Caco-2 (cell line): ENCODE measurements at regions not wholly inside any gene's neighbourhood (a gene's known extent, or its start where the extent isn't known, plus 50 kb on each side); places are given as distances from the start of the nearest gene placed in this dataset.

Source experiments
- BruUV-seq: library from RNA; stranded (reverse); fragments of 400-500 nt; replicated peaks from 2 replicates; lab custom pipeline; 2021; lab: Mats Ljungman, UMichigan
- CTCF ChIA-PET: fragments of 300-600 bp; sonication (Branson Sonifier 250); formaldehyde crosslinking; loops from one replicate; lab custom pipeline; 2022; ENCODE audit warnings: antibody characterized with exemption; lab: Charles Lee
- POLR2A ChIA-PET: fragments of 300-600 bp; sonication (Branson Sonifier 250); formaldehyde crosslinking; loops from one replicate; lab custom pipeline; 2022; ENCODE audit warnings: antibody characterized with exemption; lab: Charles Lee
- DNase-seq, 2 experiments: peaks; one replicate each; pipeline versions ENCODE4 v3.0.0 to v3.0.0-alpha.2; 2020 to 2022
- H3K27me3 ChIP-seq: replicated peaks from 2 replicates; pipeline ENCODE4 v1.6.0; 2011; ENCODE audit warnings: low read length; ENCODE audit not compliant: control insufficient read depth, insufficient read depth
- H3K36me3 ChIP-seq: 2 replicates; pipeline ENCODE4 v1.5.1; 2011; ENCODE audit warnings: low read length; ENCODE audit not compliant: control insufficient read depth, insufficient read depth
- H3K4me1 ChIP-seq: fragments of 250-450 bp; sonication (Bioruptor Pico); 2 replicates; pipeline ENCODE4 v1.5.1; 2020; ENCODE audit warnings: mild to moderate bottlenecking
- H3K4me3 ChIP-seq: 2 replicates; pipeline ENCODE4 v1.5.1; 2011; ENCODE audit warnings: low read depth, mild to moderate bottlenecking, control low read depth, low read length
- H3K9me3 ChIP-seq: fragments of 250-450 bp; sonication (Bioruptor Pico); 2 replicates; pipeline ENCODE4 v1.5.1; 2020; ENCODE audit warnings: mild to moderate bottlenecking, moderate library complexity
- H3K27ac Mint-ChIP-seq: one replicate; pipeline ENCODE4 v1.8.0; 2022; ENCODE audit warnings: mixed read lengths; ENCODE audit not compliant: unreplicated experiment
- H3K27me3 Mint-ChIP-seq: one replicate; pipeline ENCODE4 v1.8.0; 2022; ENCODE audit warnings: mixed read lengths; ENCODE audit not compliant: insufficient read depth, unreplicated experiment
- H3K36me3 Mint-ChIP-seq: one replicate; pipeline ENCODE4 v1.8.0; 2022; ENCODE audit warnings: mild to moderate bottlenecking, mixed read lengths; ENCODE audit not compliant: insufficient read depth, unreplicated experiment
- H3K4me1 Mint-ChIP-seq: one replicate; pipeline ENCODE4 v1.8.0; 2022; ENCODE audit warnings: low read depth, mixed read lengths; ENCODE audit not compliant: unreplicated experiment
- H3K4me3 Mint-ChIP-seq: one replicate; pipeline ENCODE4 v1.8.0; 2022; ENCODE audit warnings: mild to moderate bottlenecking, moderate library complexity, mixed read lengths; ENCODE audit not compliant: unreplicated experiment
- H3K9me3 Mint-ChIP-seq: one replicate; pipeline ENCODE4 v1.8.0; 2022; ENCODE audit warnings: mixed read lengths; ENCODE audit not compliant: unreplicated experiment
- CTCF ChIP-seq, 2 experiments: fragments of 200-600 bp in 1 of 2; IDR thresholded peaks; 1 replicate in 1 of 2; 2 replicates in 1 of 2; pipeline versions ENCODE4 v1.5.1 to v1.8.0; 2011 to 2022; ENCODE audit warnings: antibody characterized with exemption in 1 of 2, control low read depth in 1 of 2, inconsistent platforms in 1 of 2, low read depth in 1 of 2, low read length in 1 of 2, mild to moderate bottlenecking in 1 of 2, moderate library complexity in 1 of 2; ENCODE audit not compliant: insufficient read depth in 1 of 2, severe bottlenecking in 1 of 2, unreplicated experiment in 1 of 2
- intact Hi-C: fragments of 100-400 bp; cut with micrococcal nuclease; formaldehyde crosslinking; loops from one replicate; pipeline ENCODE4 v1.10.0; 2022; ENCODE audit not compliant: unreplicated experiment

GRCh38 chr6:23106951-23107350, 537.6 kb downstream of the HDGFL1 start:
- intact Hi-C loops = no loop called here
- no peaks in the 10 kb centered on the region for H3K4me1 ChIP-seq
- H3K4me3 ChIP-seq = no peak overlapping the region
- TF ChIP-seq CTCF (IDR thresholded peaks at IDR 0.05; ENCODE audit: insufficient read depth in 1 of 2, low read depth in 1 of 2, low read length in 1 of 2, severe bottlenecking in 1 of 2, unreplicated experiment in 1 of 2) = no peak
- H3K27ac Mint-ChIP-seq = no peak overlapping the region
- H3K9me3 ChIP-seq = 0 out of 2 replicates have a peak, but pooled peaks cover 3% of the 10 kb centered on the region
- POLR2A ChIA-PET = no interaction called here
- no peaks in the 10 kb centered on the region for H3K36me3 Mint-ChIP-seq
- DNase-seq = no peak
- H3K27me3 ChIP-seq = no peaks in the 10 kb centered on the region
- CTCF ChIA-PET = no interaction called here
- peaks cover 29% of the 10 kb centered on the region for H3K9me3 Mint-ChIP-seq
- no peak overlapping the region for H3K4me3 Mint-ChIP-seq
- H3K36me3 ChIP-seq = no peaks in the 10 kb centered on the region
- H3K4me1 Mint-ChIP-seq = no peaks in the 10 kb centered on the region
- no peaks in the 10 kb centered on the region for H3K27me3 Mint-ChIP-seq
- BruUV-seq = no TSS peak

- ChIA-PET POLR2A (no interaction called here), CTCF (no interaction called here)
- TF ChIP-seq CTCF (IDR thresholded peaks at IDR 0.05; ENCODE audit: insufficient read depth in 1 of 2, low read depth in 1 of 2, low read length in 1 of 2, severe bottlenecking in 1 of 2, unreplicated experiment in 1 of 2) = no peak
- intact Hi-C loops = no loop called here
- no peaks in the 10 kb centered on the region for H3K36me3 Mint-ChIP-seq
- no peak for DNase-seq
- no peak overlapping the region for H3K27ac Mint-ChIP-seq
- no peaks in the 10 kb centered on the region for H3K36me3 ChIP-seq
- H3K9me3 Mint-ChIP-seq = peaks cover 47% of the 10 kb centered on the region
- no peaks in the 10 kb centered on the region for H3K27me3 Mint-ChIP-seq
- H3K4me3 ChIP-seq = no peak overlapping the region
- no TSS peak for BruUV-seq
- no peaks in the 10 kb centered on the region for H3K4me1 ChIP-seq
- no peaks in the 10 kb centered on the region for H3K4me1 Mint-ChIP-seq
- H3K9me3 ChIP-seq = no peaks in the 10 kb centered on the region
- no peaks in the 10 kb centered on the region for H3K27me3 ChIP-seq
- no peak overlapping the region for H3K4me3 Mint-ChIP-seq
Observed at GRCh38 chr6:23111984-23112383, 542.6 kb downstream of the HDGFL1 start.

- POLR2A ChIA-PET = no interaction called here
- CTCF ChIA-PET = no interaction called here
- DNase-seq = no peak
- H3K27ac Mint-ChIP-seq = no peak overlapping the region
- H3K4me1 Mint-ChIP-seq = no peaks in the 10 kb centered on the region
- H3K9me3 ChIP-seq = no peaks in the 10 kb centered on the region
- no peaks in the 10 kb centered on the region for H3K36me3 ChIP-seq
- no peaks in the 10 kb centered on the region for H3K36me3 Mint-ChIP-seq
- no peak for TF ChIP-seq CTCF (IDR thresholded peaks at IDR 0.05; ENCODE audit: insufficient read depth in 1 of 2, low read depth in 1 of 2, low read length in 1 of 2, severe bottlenecking in 1 of 2, unreplicated experiment in 1 of 2)
- H3K27me3 ChIP-seq = no peaks in the 10 kb centered on the region
- BruUV-seq = no TSS peak
- H3K27me3 Mint-ChIP-seq = no peaks in the 10 kb centered on the region
- no peaks in the 10 kb centered on the region for H3K4me1 ChIP-seq
- no peak overlapping the region for H3K4me3 ChIP-seq
- intact Hi-C loops = no loop called here
- H3K4me3 Mint-ChIP-seq = no peak overlapping the region
- peaks cover 24% of the 10 kb centered on the region for H3K9me3 Mint-ChIP-seq
Observed at GRCh38 chr6:23114812-23115504, 545.6 kb downstream of the HDGFL1 start.
